Ishikawa (cell line): ENCODE measurements at regions not wholly inside any gene's neighbourhood (a gene's known extent, or its start where the extent isn't known, plus 50 kb on each side); places are given as distances from the start of the nearest gene placed in this dataset.

Experiments
- CEBPB ChIP-seq: IDR thresholded peaks from 2 replicates; pipeline ENCODE4 v1.6.1; 2012
- CREB1 ChIP-seq: IDR thresholded peaks from 2 replicates; pipeline ENCODE4 v1.6.1; 2012; ENCODE audit warnings: low read depth
- EGR1 ChIP-seq: IDR thresholded peaks from 2 replicates; pipeline ENCODE4 v1.6.1; 2012
- EP300 ChIP-seq: IDR thresholded peaks from 2 replicates; pipeline ENCODE4 v1.6.1; 2012; ENCODE audit warnings: borderline replicate concordance
- FOXM1 ChIP-seq: IDR thresholded peaks from 2 replicates; pipeline ENCODE4 v1.6.1; 2012; ENCODE audit warnings: low read depth, borderline replicate concordance
- MAX ChIP-seq: IDR thresholded peaks from 2 replicates; pipeline ENCODE4 v1.6.1; 2012
- NFIC ChIP-seq: IDR thresholded peaks from 2 replicates; pipeline ENCODE4 v1.6.1; 2012
- RAD21 ChIP-seq: IDR thresholded peaks from 2 replicates; pipeline ENCODE4 v1.6.1; 2012; ENCODE audit warnings: low read depth
- TAF1 ChIP-seq: IDR thresholded peaks from 2 replicates; pipeline ENCODE4 v1.6.1; 2012; ENCODE audit warnings: low read depth, mild to moderate bottlenecking
- TCF12 ChIP-seq: IDR thresholded peaks from 2 replicates; pipeline ENCODE4 v1.6.1; 2012; ENCODE audit warnings: low read depth
- TEAD4 ChIP-seq: IDR thresholded peaks from 2 replicates; pipeline ENCODE4 v1.6.1; 2012
- YY1 ChIP-seq: IDR thresholded peaks from 2 replicates; pipeline ENCODE4 v1.6.1; 2012; ENCODE audit warnings: low read depth
- TF ChIP-seq, protein P1 (sequence below): IDR thresholded peaks from 2 replicates; pipeline ENCODE4 v1.6.1; 2012; ENCODE audit warnings: low read depth, mild to moderate bottlenecking

- TF ChIP-seq EGR1 (no peak), NFIC (no peak), TEAD4 (no peak), TAF1 (no peak), CEBPB (no peak), FOXM1 (no peak), RAD21 (no peak), CREB1 (no peak), MAX (no peak), EP300 (no peak), YY1 (no peak), TCF12 (no peak)
- TF ChIP-seq, protein P1, sequence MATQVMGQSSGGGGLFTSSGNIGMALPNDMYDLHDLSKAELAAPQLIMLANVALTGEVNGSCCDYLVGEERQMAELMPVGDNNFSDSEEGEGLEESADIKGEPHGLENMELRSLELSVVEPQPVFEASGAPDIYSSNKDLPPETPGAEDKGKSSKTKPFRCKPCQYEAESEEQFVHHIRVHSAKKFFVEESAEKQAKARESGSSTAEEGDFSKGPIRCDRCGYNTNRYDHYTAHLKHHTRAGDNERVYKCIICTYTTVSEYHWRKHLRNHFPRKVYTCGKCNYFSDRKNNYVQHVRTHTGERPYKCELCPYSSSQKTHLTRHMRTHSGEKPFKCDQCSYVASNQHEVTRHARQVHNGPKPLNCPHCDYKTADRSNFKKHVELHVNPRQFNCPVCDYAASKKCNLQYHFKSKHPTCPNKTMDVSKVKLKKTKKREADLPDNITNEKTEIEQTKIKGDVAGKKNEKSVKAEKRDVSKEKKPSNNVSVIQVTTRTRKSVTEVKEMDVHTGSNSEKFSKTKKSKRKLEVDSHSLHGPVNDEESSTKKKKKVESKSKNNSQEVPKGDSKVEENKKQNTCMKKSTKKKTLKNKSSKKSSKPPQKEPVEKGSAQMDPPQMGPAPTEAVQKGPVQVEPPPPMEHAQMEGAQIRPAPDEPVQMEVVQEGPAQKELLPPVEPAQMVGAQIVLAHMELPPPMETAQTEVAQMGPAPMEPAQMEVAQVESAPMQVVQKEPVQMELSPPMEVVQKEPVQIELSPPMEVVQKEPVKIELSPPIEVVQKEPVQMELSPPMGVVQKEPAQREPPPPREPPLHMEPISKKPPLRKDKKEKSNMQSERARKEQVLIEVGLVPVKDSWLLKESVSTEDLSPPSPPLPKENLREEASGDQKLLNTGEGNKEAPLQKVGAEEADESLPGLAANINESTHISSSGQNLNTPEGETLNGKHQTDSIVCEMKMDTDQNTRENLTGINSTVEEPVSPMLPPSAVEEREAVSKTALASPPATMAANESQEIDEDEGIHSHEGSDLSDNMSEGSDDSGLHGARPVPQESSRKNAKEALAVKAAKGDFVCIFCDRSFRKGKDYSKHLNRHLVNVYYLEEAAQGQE: no peak
Observed at GRCh38 chr9:107409581-107410389, 79.8 kb downstream of the KLF4 start.
